Activated T-cell treated with anti-CD3 and anti-CD28 coated beads, Interleukin-2, amount 50 U/mL, for 1 hour (primary cell): ENCODE measurements at regions not wholly inside any gene's neighbourhood (a gene's known extent, or its start where the extent isn't known, plus 50 kb on each side); places are given as distances from the start of the nearest gene placed in this dataset.
"Not testable (repeated sequence)": the region's sequence is repeated elsewhere in the genome, so short reads cannot be mapped to it uniquely, and the experiment has no call there.

Experiments
- DNase-seq: peaks from one replicate; pipeline ENCODE4 v3.0.0-alpha.2; 2020

DNA sequence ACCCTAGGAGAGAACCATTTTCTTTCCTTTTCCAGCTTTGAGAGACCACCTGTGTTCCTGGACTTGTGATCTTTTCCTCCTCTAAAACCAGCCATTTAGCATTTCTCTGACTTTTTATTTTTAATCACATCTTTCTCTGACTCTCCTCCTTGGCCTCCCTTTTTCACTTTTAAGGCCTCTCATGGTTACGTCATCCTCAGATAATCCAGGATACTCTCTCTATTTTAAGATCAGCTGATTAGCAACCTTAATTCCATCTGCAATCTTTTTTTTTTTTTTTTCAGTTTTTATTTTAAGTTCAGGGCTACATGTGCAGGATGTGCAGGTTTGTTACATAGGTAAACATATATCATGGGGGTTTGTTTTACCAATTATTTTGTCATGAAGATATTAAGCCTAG lies 54.0 kb downstream of the RFPL4B start:
- no peak for DNase-seq

DNA sequence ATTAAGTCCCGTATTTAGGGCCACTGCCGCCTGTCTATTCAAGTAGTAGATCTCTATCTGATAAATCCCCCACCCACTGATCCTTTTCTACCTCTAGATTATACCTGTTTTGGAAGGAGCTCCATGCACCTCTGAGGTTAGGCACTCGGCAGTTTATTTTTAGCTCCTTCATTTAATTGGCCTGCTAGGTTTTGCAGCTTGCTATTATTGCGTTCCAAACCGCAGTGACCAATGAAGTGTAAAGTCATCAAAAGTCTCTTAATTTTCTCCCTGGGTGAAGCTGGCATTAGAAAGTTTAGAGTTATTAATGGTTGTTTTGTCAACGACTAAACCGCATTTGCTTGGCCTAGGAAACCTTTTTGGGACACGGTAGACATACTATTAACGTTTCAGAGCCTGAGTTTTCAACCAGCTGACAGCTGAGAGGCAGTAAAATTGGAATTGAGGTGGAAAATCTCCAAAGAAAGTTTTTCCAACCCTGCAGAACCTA lies 60.0 kb downstream of the RFPL4B start:
- DNase-seq: no peak

- no peak for DNase-seq
Observed at GRCh38 chr6:112408522-112408921, 61.4 kb downstream of the RFPL4B start.

- DNase-seq: no peak
Observed at GRCh38 chr6:112409311-112409710, 62.2 kb downstream of the RFPL4B start.

- DNase-seq: no peak
Observed at GRCh38 chr6:112413780-112414179, 66.7 kb downstream of the RFPL4B start.

- no peak for DNase-seq
Observed at GRCh38 chr6:112415366-112415765, 68.2 kb downstream of the RFPL4B start.

- DNase-seq: no peak
Observed at GRCh38 chr6:112416866-112417265, 69.7 kb downstream of the RFPL4B start.

GRCh38 chr6:112427011-112427410 lies 79.9 kb downstream of the RFPL4B start:
- not testable (repeated sequence) for DNase-seq

DNA sequence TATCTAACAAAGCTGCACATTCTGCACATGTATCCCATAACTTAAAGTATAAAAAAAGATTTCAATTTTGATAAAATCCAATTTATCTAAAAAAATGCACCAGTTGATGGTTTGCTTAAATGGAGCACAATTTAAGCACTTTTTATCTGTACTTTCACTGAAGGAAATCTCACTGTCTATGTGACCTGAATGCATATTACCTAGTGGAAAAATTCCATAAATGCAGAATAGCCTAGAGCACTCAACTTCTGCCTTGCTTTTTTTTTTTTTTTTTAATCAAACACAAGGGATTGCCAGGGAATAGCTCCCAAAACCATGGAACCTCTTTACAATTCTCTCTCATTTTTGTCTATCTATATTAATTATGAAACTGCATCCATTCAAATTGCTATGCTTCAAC lies 80.4 kb downstream of the RFPL4B start:
- no peak for DNase-seq

- no peak for DNase-seq
Observed at GRCh38 chr6:112428477-112428876, 81.3 kb downstream of the RFPL4B start.

GRCh38 chr6:112429226-112429625 lies 82.1 kb downstream of the RFPL4B start:
- DNase-seq: no peak

- DNase-seq: no peak
Observed at GRCh38 chr6:112431803-112432202, 84.7 kb downstream of the RFPL4B start.

DNA sequence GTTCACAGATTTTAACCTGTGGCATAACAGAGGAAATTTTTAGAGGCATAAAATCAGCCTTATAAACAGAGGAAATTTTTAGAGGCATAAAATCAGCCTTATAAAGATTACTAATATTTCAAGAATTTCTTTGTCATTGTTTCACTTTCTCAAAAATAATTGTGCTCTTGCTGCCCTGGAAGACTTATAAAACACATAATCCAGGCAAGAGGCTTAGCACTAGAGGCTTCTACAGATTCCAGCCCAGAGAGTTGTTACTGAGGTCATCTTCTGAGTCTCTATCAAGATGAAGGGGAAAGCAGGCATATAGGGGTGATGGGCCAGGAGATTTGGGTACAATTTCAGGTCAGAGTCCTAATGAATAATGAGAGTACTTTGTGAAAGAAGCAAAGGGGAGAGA lies 85.7 kb downstream of the RFPL4B start:
- DNase-seq: no peak

DNA sequence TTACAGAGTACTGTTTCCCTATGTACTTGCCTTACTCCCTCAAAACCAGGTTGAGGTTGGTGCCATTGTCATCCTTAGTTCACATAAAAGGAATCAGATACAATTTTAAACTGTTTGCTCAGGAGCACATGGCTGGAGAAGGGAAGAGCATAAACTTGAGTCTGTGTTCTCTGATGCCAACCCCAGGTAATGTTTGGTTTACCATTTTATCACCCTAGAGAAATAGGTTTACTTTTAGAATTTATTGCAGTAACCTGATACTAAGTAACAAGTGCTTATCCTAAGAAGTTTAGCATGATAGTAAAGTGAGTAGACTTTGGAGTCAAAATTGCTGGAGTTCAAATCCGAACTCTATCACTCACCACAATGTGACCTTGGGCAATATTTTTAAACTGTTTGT lies 86.3 kb downstream of the RFPL4B start:
- no peak for DNase-seq

GRCh38 chr6:112434896-112435435 lies 87.8 kb downstream of the RFPL4B start:
- no peak for DNase-seq

DNA sequence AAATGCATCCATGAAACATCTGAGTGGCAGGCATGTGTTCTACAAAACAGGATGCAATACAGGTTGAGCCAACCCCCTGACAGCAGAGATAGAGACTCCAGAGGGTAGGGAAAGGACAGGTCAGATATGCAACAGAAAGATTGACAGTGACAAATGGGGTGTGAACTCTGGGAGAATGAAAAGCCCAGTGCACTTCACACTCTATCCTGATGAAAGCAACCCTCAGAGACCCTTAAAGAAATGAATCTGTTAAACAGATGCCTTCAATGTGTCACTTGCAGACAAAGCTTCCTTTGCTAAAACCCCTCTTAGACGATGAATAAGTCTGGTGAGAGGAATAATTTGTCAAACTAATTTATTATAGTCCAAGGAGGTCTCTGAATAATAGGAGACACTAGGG lies 89.9 kb downstream of the RFPL4B start:
- DNase-seq: no peak

GRCh38 chr6:112439010-112439409 lies 91.9 kb downstream of the RFPL4B start:
- no peak for DNase-seq

DNA sequence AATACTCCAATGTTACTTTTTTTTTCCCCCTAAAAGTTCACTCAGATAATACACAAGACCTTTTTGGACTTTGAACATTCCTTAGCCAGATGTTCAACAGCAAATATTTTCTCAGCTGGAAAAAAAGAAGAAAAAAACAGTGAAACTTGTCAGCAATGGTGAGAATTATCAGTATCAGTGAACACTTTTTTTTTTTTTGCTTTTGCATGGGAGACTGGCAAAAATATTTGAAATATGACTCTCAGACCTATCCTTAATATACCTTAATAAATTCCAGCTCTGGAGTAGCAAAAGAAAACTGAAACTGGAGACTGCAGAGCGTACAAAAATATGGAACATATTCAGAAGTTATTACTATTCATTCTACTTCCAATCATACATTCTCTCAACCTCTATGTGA lies 92.3 kb downstream of the RFPL4B start:
- no peak for DNase-seq

DNA sequence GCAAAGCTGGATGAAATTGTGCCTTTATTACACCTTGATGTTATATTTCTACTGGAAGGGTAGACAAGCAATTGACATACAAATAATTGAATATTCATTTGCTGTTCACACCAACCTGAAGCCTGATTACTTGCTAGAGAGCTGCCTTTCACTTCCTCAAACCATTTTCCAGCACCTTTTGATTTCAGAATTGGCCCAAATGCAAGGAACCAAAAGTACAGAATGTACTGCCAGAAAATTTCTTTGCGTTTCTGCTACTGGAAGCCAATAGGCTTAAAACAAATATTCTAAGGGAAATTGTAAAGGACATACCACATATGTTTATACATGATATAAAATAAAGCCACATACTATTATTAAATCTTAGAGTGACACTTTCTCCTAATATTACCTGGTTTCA lies 94.5 kb downstream of the RFPL4B start:
- no peak for DNase-seq

DNA sequence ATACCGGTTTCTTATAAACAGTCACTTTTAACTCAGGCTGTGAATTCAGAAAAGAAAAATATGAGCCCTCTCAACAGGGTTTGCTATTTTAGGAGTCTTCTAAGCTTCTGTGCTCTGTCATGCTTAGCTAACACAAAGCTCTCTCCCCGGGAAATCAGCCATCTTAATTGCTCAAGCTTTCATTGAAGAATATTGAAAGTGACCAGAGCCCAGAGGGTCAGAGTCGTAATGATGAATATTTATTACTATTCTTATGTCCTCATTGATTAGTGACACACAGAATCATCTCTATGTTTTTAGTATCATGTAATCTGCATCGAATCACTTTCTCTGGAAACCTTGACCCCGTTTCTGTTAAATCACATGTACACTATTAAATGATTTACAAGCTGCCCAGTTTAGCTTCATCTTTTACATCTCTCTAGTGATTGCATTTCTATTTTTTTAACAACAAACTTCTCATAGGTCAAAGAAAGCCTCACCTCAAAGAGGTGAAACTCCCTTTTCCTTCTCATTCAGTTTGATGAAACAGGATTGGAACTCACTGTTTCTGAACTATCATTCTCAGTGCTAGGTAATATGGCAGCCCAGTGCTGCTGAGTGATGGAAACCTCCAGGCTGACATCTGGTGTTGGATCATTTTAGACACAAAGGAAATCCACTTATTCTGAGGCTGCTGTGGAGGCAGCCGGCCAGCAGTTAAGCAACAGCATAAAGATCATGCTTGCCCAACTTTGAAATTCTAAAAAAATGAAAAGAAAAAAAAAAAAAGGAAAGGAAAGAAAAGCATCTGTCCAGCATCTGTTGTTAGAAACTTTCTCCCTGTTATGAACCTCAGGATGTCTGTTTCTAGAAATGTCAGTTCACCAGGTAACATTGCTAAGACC lies 96.3 kb downstream of the RFPL4B start:
- no peak for DNase-seq

- DNase-seq: not testable (repeated sequence)
Observed at GRCh38 chr6:112448786-112449185, 101.7 kb downstream of the RFPL4B start.

DNA sequence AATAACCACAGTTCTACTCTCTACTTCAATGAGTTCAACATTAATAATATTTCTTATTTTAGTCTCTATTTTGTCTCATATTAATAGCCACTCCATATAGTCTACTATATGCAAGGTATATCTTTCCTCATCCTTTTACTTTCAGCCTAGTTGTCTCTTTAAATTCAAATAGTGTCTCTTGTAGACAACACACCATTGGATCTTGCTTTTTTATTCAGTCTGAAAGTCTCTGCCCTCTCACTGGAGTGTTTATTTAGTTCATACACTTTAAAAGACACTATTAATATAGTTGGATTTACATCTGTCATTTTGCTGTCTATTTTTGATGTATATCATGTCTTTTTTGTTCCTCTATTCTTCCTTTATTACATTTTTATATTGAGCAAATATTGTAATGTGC lies 103.5 kb downstream of the RFPL4B start:
- DNase-seq: no peak

GRCh38 chr6:112457886-112458285 lies 110.8 kb downstream of the RFPL4B start:
- DNase-seq: no peak

GRCh38 chr6:112459758-112460304 lies 112.7 kb downstream of the RFPL4B start:
- no peak for DNase-seq
